PC-3 (cell line): ENCODE measurements at regions not wholly inside any gene's neighbourhood (a gene's known extent, or its start where the extent isn't known, plus 50 kb on each side); places are given as distances from the start of the nearest gene placed in this dataset.

Experiments used
- EZH2phosphoT487 ChIP-seq: fragments of 300-600 bp; sonication (generic); IDR thresholded peaks from 2 replicates; pipeline ENCODE4 v1.6.1; 2018; ENCODE audit warnings: mild to moderate bottlenecking, antibody characterized with exemption, low read length, borderline replicate concordance
- TF ChIP-seq, protein P1 (sequence below): fragments of 300-600 bp; sonication (generic); conservative IDR thresholded peaks from 2 replicates; pipeline ENCODE4 v1.5.1; 2017; ENCODE audit warnings: antibody characterized with exemption, low read depth, mild to moderate bottlenecking, low read length

GRCh38 chr5:41656597-41656996, 146.2 kb upstream of the PLCXD3 start:
- TF ChIP-seq, protein P1, sequence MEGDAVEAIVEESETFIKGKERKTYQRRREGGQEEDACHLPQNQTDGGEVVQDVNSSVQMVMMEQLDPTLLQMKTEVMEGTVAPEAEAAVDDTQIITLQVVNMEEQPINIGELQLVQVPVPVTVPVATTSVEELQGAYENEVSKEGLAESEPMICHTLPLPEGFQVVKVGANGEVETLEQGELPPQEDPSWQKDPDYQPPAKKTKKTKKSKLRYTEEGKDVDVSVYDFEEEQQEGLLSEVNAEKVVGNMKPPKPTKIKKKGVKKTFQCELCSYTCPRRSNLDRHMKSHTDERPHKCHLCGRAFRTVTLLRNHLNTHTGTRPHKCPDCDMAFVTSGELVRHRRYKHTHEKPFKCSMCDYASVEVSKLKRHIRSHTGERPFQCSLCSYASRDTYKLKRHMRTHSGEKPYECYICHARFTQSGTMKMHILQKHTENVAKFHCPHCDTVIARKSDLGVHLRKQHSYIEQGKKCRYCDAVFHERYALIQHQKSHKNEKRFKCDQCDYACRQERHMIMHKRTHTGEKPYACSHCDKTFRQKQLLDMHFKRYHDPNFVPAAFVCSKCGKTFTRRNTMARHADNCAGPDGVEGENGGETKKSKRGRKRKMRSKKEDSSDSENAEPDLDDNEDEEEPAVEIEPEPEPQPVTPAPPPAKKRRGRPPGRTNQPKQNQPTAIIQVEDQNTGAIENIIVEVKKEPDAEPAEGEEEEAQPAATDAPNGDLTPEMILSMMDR: no peak
- TF ChIP-seq EZH2phosphoT487: no peak
